ENCODE measurements at regions not wholly inside any gene's neighbourhood (a gene's known extent, or its start where the extent isn't known, plus 50 kb on each side); places are given as distances from the start of the nearest gene placed in this dataset.

DNA sequence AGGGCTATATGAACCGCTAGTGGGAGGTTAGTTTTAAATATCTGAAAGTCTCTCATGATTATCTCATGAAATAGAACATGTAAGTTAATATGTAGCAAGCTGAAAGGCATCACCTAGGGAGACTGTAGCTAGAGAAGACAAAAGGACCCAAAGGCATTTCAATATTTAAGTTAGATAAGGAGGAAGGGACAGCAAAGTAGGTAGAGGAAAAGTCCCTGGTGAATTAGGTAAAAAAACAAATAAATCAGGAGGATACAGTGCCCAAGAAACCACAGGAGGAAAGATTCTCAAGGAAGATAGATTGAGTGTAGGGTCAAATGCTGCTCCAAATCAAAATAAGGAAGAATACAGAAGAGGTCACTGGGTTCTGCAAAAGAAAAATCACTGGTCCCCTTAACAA lies 175.5 kb downstream of the GASK1B start:
- TF ChIP-seq ZNF335 (tag by site-specific recombination; conservative IDR thresholded peaks at IDR 0.05) (no peak), ZNF555 (tag by site-specific recombination; conservative IDR thresholded peaks at IDR 0.05) (no peak), SP7 (tag by site-specific recombination; IDR thresholded peaks at IDR 0.05) (no peak), KLF9 (tag by site-specific recombination; IDR thresholded peaks at IDR 0.05; ENCODE audit: low read depth) (no peak), ZBTB1 (tag by site-specific recombination; IDR thresholded peaks at IDR 0.05) (no peak), ZNF239 (tag by site-specific recombination; IDR thresholded peaks at IDR 0.05) (no peak)
- TF ChIP-seq, protein P1, sequence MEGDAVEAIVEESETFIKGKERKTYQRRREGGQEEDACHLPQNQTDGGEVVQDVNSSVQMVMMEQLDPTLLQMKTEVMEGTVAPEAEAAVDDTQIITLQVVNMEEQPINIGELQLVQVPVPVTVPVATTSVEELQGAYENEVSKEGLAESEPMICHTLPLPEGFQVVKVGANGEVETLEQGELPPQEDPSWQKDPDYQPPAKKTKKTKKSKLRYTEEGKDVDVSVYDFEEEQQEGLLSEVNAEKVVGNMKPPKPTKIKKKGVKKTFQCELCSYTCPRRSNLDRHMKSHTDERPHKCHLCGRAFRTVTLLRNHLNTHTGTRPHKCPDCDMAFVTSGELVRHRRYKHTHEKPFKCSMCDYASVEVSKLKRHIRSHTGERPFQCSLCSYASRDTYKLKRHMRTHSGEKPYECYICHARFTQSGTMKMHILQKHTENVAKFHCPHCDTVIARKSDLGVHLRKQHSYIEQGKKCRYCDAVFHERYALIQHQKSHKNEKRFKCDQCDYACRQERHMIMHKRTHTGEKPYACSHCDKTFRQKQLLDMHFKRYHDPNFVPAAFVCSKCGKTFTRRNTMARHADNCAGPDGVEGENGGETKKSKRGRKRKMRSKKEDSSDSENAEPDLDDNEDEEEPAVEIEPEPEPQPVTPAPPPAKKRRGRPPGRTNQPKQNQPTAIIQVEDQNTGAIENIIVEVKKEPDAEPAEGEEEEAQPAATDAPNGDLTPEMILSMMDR (tag by site-specific recombination; IDR thresholded peaks at IDR 0.05) = no peak
- TF ChIP-seq, protein P2, sequence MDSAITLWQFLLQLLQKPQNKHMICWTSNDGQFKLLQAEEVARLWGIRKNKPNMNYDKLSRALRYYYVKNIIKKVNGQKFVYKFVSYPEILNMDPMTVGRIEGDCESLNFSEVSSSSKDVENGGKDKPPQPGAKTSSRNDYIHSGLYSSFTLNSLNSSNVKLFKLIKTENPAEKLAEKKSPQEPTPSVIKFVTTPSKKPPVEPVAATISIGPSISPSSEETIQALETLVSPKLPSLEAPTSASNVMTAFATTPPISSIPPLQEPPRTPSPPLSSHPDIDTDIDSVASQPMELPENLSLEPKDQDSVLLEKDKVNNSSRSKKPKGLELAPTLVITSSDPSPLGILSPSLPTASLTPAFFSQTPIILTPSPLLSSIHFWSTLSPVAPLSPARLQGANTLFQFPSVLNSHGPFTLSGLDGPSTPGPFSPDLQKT (IDR thresholded peaks at IDR 0.05; ENCODE audit: borderline replicate concordance, low read depth, low read length) = no peak
